Astrocyte of the spinal cord (primary cell): ENCODE measurements at regions not wholly inside any gene's neighbourhood (a gene's known extent, or its start where the extent isn't known, plus 50 kb on each side); places are given as distances from the start of the nearest gene placed in this dataset.

ENCODE experiments used
- DNase-seq: peaks from one replicate; pipeline ENCODE4 v3.0.0; 2011; ENCODE audit warnings: low read depth, low spot score
- H3K4me3 ChIP-seq: 2 replicates; pipeline ENCODE4 v1.5.1; 2011; ENCODE audit warnings: low read depth, mild to moderate bottlenecking, low read length, moderate library complexity
- in situ Hi-C: cut with HindIII; loops from 2 replicates; pipeline ENCODE4 v1.10.0; 2017; ENCODE audit warnings: low sequenced_read_pairs
- TF ChIP-seq, protein P1 (sequence below): IDR thresholded peaks from 2 replicates; pipeline ENCODE4 v1.5.1; 2012; ENCODE audit warnings: low read depth, mild to moderate bottlenecking, low read length, inconsistent platforms

DNA sequence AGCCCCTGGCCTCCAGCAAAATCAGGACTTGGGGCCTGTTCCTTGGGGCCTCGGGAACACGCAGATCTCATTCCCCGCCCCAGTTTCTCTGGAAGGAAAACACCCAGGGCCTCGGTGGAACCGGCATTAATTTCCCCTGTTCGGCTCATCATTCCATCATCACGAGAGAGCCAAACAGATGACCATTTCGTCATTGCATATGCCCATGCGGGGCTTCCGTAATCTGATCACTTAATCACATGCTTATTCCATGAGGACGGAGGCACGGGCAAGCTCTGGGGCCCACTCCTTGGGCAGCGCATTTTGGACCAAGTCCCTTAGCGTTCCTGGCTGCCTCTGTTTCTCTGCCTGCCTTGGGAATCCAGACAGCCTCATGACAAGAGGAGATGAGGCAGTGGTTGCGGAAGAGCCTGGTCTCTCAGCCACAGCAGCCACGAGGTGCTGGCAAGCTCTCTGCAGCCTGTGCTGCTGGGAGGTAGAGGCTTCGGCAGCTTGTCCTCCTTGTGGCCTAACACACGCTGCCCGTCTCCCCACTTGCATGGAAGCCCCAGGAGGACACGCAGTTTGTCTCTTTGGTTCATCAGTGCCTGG, 65.0 kb upstream of the IER5L start:
- no peak for DNase-seq
- H3K4me3 ChIP-seq: no peak overlapping the region
- in situ Hi-C loops: no loop called here
- TF ChIP-seq, protein P1, sequence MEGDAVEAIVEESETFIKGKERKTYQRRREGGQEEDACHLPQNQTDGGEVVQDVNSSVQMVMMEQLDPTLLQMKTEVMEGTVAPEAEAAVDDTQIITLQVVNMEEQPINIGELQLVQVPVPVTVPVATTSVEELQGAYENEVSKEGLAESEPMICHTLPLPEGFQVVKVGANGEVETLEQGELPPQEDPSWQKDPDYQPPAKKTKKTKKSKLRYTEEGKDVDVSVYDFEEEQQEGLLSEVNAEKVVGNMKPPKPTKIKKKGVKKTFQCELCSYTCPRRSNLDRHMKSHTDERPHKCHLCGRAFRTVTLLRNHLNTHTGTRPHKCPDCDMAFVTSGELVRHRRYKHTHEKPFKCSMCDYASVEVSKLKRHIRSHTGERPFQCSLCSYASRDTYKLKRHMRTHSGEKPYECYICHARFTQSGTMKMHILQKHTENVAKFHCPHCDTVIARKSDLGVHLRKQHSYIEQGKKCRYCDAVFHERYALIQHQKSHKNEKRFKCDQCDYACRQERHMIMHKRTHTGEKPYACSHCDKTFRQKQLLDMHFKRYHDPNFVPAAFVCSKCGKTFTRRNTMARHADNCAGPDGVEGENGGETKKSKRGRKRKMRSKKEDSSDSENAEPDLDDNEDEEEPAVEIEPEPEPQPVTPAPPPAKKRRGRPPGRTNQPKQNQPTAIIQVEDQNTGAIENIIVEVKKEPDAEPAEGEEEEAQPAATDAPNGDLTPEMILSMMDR: no peak

DNA sequence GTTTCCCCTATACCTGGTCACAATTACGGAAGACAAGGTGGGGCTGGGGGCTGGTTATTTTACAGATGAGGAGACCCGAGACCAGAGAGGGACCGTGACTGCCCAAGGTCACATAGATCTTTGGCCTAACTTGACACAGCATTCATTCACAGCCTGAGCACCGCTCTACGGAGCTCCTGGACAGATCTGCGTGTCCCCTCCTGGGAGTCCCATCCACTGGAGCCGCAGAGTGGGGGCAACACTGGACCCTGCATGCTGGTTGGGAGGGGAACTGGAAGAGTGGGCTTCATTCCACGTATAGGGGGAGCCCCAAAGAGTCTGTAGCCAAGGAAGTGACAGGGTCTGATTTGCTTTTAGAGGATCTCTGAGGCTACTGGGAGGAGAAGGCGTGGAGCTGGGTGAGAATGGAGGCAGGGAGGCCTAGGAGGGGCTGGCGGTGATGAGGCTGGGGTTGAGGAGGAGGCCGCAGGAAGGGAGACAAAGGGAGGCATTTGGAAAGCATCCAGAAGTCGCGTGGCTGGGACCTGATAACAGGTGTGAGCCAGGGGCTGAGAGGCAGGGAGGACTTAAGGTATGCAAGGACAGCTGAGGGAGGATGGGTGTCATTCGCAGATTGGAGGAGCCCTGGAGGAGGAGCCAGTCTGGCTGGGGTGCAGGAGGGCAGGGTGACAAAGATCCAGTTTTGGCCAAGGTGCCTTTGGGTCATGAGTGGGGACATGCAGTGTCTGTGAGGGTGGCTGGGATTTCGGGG, 64.3 kb upstream of the IER5L start:
- in situ Hi-C loops: no loop called here
- no peak overlapping the region for H3K4me3 ChIP-seq
- DNase-seq: no peak
- TF ChIP-seq, protein P1: no peak

DNA sequence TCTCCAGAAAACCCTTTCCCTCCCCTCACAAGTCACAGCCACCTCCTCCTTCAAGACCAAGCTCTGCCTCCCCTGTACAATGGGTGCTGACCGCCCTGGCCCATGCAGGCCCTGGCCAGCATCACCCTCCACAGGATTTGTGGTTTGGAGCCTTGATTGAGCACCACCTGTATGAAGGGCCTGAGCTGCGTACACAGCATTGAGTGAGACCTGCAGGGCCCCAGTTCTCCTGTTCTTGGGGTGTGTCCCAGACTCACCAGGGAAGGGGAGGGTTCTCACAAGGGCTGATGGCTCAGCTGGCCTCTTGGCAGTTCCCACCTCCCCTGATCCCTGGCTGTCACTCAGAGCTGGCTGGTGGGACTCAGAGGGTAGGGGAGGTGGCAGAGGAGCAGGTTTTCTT, 63.7 kb upstream of the IER5L start:
- H3K4me3 ChIP-seq: no peak overlapping the region
- in situ Hi-C loops: no loop called here
- TF ChIP-seq, protein P1: no peak
- no peak for DNase-seq

DNA sequence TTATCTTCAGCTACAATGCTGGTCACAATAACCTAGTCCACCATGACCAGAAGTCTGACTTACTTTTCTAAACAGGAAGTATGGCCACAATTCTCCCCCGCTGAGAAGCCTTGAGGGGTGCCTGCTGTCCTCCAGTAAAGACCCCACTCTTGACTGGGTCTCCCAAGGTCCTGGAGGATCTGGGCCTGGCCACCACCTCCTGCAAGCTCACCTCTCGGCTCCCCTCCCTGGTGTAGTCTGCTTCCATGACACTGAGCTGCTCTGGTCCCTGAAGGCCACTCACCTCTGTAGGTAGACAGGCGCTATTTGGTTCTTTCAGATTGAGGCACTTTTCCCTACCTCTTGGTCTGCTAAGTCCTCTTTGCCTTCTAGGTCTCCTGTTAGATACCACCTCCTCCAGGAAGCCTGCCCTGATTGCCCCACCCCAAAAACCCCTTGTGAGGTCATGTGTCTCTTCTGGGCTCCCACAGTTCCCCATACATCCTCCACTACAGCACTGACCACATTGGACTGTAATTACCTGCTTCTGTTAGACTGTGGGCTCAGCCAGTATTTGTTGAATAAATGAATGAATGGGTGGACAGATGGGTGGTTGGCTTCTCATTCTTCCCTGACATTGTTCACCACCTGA, 62.6 kb upstream of the IER5L start:
- in situ Hi-C loops: no loop called here
- DNase-seq: no peak
- H3K4me3 ChIP-seq: no peak overlapping the region
- TF ChIP-seq, protein P1: no peak

DNA sequence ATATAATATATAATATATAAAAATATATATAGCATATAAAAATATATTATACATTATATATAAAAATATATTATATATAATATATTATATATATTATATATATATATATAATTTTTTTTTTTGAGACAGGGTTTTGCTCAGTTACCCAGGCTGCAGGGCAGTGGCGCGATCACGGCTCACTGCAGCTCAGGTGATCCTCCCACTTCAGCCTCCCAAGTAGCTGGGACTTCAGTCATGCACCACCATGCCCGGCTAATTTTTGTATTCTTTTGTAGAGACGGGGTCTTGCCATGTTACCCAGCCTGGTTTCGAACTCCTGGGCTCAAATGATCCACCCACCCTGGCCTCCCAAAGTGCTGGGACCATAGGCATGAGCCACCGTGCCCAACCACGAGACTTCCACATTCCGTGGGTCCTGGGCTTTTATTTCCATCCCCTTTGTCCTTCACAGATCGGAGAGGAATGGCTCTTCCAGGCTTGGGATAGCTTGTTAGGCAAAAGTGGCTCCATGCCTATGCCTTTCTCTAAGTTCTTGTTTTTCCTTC, 62.0 kb upstream of the IER5L start:
- DNase-seq: no peak
- TF ChIP-seq, protein P1: no peak
- in situ Hi-C loops: no loop called here
- no peak overlapping the region for H3K4me3 ChIP-seq

DNA sequence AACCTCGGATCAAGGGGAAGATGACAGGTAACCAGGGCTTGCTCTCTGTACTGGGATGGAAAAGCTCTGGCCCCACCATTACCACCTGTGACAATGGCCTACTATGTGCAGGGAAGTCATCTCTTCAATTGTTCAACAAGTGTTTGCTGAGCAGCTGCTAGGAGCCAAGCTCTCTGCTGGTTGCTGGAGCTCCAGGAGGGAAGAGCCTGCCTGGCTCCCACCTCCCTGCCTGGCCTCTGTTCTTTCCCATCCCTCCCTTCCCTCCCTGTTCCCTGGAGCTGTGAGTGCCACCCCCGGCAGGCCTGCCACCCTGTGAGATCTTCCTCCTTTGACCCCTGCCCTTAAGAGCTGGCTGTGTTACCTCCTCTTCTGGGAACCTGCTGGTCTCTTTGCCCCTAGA, 59.7 kb upstream of the IER5L start:
- H3K4me3 ChIP-seq: no peak overlapping the region
- no peak for DNase-seq
- in situ Hi-C loops: no loop called here
- TF ChIP-seq, protein P1: no peak
